ENCODE measurements at regions not wholly inside any gene's neighbourhood (a gene's known extent, or its start where the extent isn't known, plus 50 kb on each side); places are given as distances from the start of the nearest gene placed in this dataset.

- CTCF ChIA-PET, result no interaction called here
- POLR2A ChIA-PET, result no interaction called here
- Histone ChIP-seq H3K4me1 (ENCODE audit: control insufficient read depth, insufficient read depth, low read length) (no peaks in the 10 kb centered on the region), H3K4me3 (ENCODE audit: low read depth in 2 of 2, low read length in 2 of 2) (no peak overlapping the region), H3K27me3 (ENCODE audit: control insufficient read depth, insufficient read depth, low read length) (no peaks in the 10 kb centered on the region), H3K36me3 (ENCODE audit: control insufficient read depth, insufficient read depth, low read length) (no peaks in the 10 kb centered on the region), H3K27ac (ENCODE audit: low read length) (no peak overlapping the region), H3K9me3 (ENCODE audit: control insufficient read depth, insufficient read depth, low read depth, low read length) (no peaks in the 10 kb centered on the region)
- no peak for TF ChIP-seq POLR2AphosphoS5 (IDR thresholded peaks at IDR 0.05; ENCODE audit: low read depth, low read length)
- in situ Hi-C loops (cut with HindIII; ENCODE audit: low pct_unique_long_range_greater_than_20kb, low sequenced_read_pairs), result no loop called here
- BruUV-seq (replicated peaks), result no TSS peak
- intact Hi-C loops (cut with micrococcal nuclease; ENCODE audit: unreplicated experiment), result no loop called here
- no peak for ATAC-seq
- no peak for DNase-seq (ENCODE audit: low read depth, low spot score)
Measured at GRCh38 chr2:65594150-65594549, 161.8 kb upstream of the SPRED2 start.

- CTCF ChIA-PET, result no interaction called here
- in situ Hi-C loops (cut with HindIII; ENCODE audit: low pct_unique_long_range_greater_than_20kb, low sequenced_read_pairs), result no loop called here
- H3K4me3 ChIP-seq (ENCODE audit: low read depth in 2 of 2, low read length in 2 of 2), result no peak overlapping the region
- ATAC-seq, result no peak
- H3K27ac ChIP-seq (ENCODE audit: low read length), result no peak overlapping the region
- H3K27me3 ChIP-seq (ENCODE audit: control insufficient read depth, insufficient read depth, low read length), result no peaks in the 10 kb centered on the region
- intact Hi-C loops (cut with micrococcal nuclease; ENCODE audit: unreplicated experiment), result no loop called here
- DNase-seq (ENCODE audit: low read depth, low spot score), result no peak
- no peaks in the 10 kb centered on the region for H3K4me1 ChIP-seq (ENCODE audit: control insufficient read depth, insufficient read depth, low read length)
- no peaks in the 10 kb centered on the region for H3K9me3 ChIP-seq (ENCODE audit: control insufficient read depth, insufficient read depth, low read depth, low read length)
- BruUV-seq (replicated peaks), result no TSS peak
- H3K36me3 ChIP-seq (ENCODE audit: control insufficient read depth, insufficient read depth, low read length), result no peaks in the 10 kb centered on the region
- TF ChIP-seq, protein P1, sequence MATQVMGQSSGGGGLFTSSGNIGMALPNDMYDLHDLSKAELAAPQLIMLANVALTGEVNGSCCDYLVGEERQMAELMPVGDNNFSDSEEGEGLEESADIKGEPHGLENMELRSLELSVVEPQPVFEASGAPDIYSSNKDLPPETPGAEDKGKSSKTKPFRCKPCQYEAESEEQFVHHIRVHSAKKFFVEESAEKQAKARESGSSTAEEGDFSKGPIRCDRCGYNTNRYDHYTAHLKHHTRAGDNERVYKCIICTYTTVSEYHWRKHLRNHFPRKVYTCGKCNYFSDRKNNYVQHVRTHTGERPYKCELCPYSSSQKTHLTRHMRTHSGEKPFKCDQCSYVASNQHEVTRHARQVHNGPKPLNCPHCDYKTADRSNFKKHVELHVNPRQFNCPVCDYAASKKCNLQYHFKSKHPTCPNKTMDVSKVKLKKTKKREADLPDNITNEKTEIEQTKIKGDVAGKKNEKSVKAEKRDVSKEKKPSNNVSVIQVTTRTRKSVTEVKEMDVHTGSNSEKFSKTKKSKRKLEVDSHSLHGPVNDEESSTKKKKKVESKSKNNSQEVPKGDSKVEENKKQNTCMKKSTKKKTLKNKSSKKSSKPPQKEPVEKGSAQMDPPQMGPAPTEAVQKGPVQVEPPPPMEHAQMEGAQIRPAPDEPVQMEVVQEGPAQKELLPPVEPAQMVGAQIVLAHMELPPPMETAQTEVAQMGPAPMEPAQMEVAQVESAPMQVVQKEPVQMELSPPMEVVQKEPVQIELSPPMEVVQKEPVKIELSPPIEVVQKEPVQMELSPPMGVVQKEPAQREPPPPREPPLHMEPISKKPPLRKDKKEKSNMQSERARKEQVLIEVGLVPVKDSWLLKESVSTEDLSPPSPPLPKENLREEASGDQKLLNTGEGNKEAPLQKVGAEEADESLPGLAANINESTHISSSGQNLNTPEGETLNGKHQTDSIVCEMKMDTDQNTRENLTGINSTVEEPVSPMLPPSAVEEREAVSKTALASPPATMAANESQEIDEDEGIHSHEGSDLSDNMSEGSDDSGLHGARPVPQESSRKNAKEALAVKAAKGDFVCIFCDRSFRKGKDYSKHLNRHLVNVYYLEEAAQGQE (IDR thresholded peaks at IDR 0.05; ENCODE audit: insufficient read depth in 1 of 2, low read depth in 2 of 2, low read length in 1 of 2), result no peak
- TF ChIP-seq POLR2AphosphoS5 (IDR thresholded peaks at IDR 0.05; ENCODE audit: low read depth, low read length), result no peak
- TF ChIP-seq, protein P2, sequence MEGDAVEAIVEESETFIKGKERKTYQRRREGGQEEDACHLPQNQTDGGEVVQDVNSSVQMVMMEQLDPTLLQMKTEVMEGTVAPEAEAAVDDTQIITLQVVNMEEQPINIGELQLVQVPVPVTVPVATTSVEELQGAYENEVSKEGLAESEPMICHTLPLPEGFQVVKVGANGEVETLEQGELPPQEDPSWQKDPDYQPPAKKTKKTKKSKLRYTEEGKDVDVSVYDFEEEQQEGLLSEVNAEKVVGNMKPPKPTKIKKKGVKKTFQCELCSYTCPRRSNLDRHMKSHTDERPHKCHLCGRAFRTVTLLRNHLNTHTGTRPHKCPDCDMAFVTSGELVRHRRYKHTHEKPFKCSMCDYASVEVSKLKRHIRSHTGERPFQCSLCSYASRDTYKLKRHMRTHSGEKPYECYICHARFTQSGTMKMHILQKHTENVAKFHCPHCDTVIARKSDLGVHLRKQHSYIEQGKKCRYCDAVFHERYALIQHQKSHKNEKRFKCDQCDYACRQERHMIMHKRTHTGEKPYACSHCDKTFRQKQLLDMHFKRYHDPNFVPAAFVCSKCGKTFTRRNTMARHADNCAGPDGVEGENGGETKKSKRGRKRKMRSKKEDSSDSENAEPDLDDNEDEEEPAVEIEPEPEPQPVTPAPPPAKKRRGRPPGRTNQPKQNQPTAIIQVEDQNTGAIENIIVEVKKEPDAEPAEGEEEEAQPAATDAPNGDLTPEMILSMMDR (IDR thresholded peaks at IDR 0.05), result no peak
- POLR2A ChIA-PET, result no interaction called here
Measured at GRCh38 chr2:65589667-65590066, 157.3 kb upstream of the SPRED2 start.

GRCh38 chr2:65587779-65588178 lies 155.4 kb upstream of the SPRED2 start:
- in situ Hi-C loops (cut with HindIII; ENCODE audit: low pct_unique_long_range_greater_than_20kb, low sequenced_read_pairs) (no loop called here), intact Hi-C loops (cut with micrococcal nuclease; ENCODE audit: unreplicated experiment) (no loop called here)
- Histone ChIP-seq H3K4me3 (ENCODE audit: low read depth in 2 of 2, low read length in 2 of 2) (no peak overlapping the region), H3K4me1 (ENCODE audit: control insufficient read depth, insufficient read depth, low read length) (no peaks in the 10 kb centered on the region), H3K27me3 (ENCODE audit: control insufficient read depth, insufficient read depth, low read length) (no peaks in the 10 kb centered on the region), H3K36me3 (ENCODE audit: control insufficient read depth, insufficient read depth, low read length) (no peaks in the 10 kb centered on the region), H3K27ac (ENCODE audit: low read length) (no peak overlapping the region), H3K9me3 (ENCODE audit: control insufficient read depth, insufficient read depth, low read depth, low read length) (no peaks in the 10 kb centered on the region)
- BruUV-seq (replicated peaks), result no TSS peak
- POLR2A ChIA-PET, result no interaction called here
- TF ChIP-seq POLR2AphosphoS5 (IDR thresholded peaks at IDR 0.05; ENCODE audit: low read depth, low read length), result no peak
- TF ChIP-seq, protein P1 (IDR thresholded peaks at IDR 0.05; ENCODE audit: insufficient read depth in 1 of 2, low read depth in 2 of 2, low read length in 1 of 2), result no peak
- TF ChIP-seq, protein P2 (IDR thresholded peaks at IDR 0.05), result no peak
- TF ChIP-seq TCF7L2 (IDR thresholded peaks at IDR 0.05; ENCODE audit: low read depth, low read length), result no peak
- no peak for TF ChIP-seq SIN3A (IDR thresholded peaks at IDR 0.05; ENCODE audit: borderline replicate concordance, insufficient read depth, low read depth, low read length)
- no peak for ATAC-seq
- CTCF ChIA-PET, result interaction anchor here (0.7 kb wide), 1 partner anchor 1631 kb away, joined by 5 read pairs; no protein-coding TSS in a partner anchor
- DNase-seq (ENCODE audit: low read depth, low spot score), result no peak

Data from Panc1 (cell line).